ENCODE measurements at regions not wholly inside any gene's neighbourhood (a gene's known extent, or its start where the extent isn't known, plus 50 kb on each side); places are given as distances from the start of the nearest gene placed in this dataset.
"Not testable (repeated sequence)": the region's sequence is repeated elsewhere in the genome, so short reads cannot be mapped to it uniquely, and the experiment has no call there.

DNA sequence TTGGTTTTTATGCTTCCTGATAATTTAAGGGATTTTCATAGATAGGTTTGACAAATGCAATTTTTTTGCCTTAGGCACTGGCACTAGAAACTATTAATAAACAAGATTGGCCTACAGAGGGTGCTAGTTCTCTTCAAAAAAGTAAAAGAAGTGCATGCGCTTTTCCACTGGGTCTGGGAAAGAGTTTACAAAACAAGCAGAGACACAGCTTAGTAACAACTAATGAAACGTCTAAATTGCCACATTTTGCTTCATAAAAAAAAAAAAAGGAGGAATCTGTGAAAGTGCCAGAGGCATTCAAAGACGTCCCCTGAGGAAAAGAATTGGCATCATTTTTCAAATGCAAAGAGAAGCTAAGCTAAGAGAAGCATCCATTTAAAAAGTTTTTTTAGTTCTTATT, 58.3 kb upstream of the EEA1 start:
- no peak for DNase-seq (ENCODE audit: low read depth in 1 of 2, low spot score in 1 of 2)

DNA sequence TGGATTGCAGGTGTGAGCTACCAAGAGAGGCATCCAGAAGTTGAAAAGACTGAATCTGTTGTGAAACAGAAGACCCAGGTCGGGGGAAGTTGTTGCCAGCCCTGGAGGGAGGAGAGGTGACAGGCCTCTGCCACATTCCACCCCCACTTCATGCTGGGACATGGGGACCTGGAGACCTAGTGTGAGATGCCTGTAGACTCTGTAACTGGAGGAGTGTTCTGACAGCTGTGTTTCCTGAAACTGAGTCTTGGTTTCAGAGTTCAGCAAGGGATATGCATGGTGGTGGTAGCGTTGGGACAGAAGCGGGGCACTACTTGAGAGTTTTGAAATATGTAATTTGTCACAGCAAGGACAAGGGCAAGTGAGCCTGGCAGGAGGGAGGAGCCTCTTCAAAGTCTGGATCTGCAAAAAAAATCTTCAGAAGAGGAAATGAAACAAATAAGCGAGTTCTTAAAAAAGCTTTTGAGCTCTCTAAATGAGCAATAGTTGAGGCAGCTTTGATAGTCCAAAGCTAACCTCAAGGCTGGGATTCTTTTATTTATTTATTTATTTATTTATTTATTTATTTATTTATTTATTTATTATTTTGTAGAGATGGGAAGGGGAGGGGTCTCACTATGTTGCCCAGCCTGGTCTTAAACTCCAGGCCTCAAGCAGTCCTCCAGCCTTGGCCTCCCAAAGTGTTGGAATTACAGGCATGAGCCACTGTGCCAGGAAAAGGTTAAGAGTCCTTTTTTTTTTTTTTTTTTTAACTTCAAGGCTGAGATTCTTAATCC, 58.9 kb upstream of the EEA1 start:
- no peak for DNase-seq (ENCODE audit: low read depth in 1 of 2, low spot score in 1 of 2)

DNA sequence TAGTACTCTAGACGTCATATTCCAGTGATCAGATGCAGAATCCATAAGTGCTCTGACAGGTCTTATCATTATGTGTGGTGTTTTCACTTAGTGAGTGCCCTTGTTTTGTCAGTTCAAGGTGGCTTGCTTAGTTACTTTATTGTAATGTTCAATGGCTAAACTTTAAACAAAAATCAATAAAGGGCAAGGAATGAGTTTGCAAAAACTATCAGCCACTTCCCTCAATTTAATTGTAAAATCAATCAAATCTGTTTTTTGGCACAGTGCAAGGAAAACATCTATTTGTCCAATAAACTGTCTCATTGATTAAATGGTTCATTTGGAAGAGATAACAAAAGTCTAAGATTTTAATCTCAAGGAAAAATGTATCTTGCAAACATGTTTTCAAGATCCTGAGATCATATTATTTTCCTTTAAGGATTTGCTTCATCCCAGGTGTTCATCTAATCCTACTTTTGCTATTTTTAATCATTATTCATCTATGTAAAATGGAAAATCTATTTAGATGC, 59.6 kb upstream of the EEA1 start:
- DNase-seq (ENCODE audit: low read depth in 1 of 2, low spot score in 1 of 2), result no peak

DNA sequence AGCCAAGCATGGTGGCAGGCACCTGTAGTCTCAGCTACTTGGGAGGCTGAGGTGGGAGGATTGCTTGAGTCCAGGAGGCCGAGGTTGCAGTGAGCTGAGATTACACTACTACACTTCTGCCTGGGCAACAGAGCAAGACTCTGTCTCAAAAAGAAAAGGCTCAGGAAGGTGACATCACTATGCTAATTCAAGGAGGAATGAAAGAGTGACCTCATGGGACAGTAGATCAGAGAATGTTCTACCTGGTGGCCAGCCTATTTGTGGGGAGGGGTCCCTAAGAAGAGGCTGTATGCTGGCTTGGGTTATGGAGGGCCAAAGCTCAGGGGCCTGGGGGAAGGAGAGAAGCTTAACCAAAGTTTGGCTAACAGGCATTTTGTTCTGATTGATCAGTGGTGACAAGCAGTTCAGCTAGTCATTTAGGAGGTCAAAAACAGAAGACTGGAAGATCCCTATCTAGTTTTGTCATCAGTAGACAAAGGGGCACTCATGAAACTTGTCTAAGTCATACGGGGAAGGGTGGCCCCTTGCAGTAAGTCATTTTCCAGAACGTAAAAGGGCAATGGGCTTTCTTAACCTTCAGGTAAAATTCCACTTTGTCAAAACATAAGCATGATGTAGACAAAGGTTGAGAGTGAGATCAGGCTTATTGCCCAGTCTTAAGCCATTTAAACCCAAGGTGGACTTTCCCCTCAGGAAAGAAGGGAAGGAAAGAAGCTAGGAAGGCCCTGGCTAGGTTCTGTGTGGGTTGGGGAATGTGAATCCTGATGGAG, 60.8 kb upstream of the EEA1 start:
- DNase-seq (ENCODE audit: low read depth in 1 of 2, low spot score in 1 of 2), result no peak

DNA sequence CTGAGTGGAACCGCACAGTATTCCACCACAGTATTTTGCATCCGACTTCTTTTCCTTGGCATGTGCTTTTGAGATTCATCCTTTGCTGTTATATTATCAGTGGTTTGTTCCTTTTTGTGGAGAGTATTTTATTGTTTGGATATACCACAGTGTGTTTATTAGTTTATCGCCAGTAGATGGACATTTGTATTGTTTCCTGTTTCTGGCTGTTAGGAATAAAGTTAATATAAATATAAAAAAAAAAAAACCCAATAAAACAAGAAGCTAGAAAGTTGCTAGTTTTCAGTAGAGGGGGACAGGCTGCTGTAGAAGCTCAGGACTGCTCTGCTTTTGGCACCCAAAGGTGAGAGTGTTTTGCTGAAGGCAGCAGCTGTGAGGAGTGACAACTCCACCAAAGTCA, 62.0 kb upstream of the EEA1 start:
- no peak for DNase-seq (ENCODE audit: low read depth in 1 of 2, low spot score in 1 of 2)

DNA sequence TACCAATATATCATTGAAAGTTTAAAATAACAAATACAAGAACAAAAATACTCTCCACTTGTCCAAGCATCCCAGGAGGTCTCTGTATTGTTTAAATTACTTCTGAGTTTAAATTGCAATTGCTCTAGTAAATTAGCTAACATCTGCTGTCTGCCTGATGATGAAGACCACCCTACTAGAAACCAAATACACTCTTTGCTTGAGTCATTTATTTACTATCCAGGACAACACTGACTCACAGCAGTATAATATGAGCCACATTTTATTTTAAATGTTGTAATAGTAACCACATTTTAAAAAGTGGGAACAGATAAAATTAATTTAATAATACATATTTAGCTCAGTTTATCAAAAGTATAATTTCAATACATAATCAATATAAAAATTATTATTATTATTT, 62.9 kb upstream of the EEA1 start:
- DNase-seq (ENCODE audit: low read depth in 1 of 2, low spot score in 1 of 2), result no peak

DNA sequence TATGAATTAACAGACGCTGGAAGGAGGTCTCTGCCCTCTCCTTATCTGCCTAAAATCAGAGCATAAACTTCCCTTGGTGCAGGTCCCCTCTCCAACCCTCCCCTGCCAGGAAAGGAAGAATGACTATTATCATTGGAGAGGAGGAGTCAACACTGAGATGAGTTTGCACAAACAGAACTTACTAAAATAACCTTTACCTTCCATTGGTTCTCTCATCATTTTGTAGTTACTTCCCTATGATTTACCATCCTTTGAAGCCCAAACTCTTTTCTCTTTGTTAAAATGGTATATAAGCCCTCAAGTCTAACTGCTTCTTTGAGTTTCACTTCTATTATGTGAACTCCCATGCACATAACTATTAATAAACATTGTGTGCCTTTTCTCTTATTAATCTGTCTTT, 64.2 kb upstream of the EEA1 start:
- DNase-seq (ENCODE audit: low read depth in 1 of 2, low spot score in 1 of 2), result no peak

DNA sequence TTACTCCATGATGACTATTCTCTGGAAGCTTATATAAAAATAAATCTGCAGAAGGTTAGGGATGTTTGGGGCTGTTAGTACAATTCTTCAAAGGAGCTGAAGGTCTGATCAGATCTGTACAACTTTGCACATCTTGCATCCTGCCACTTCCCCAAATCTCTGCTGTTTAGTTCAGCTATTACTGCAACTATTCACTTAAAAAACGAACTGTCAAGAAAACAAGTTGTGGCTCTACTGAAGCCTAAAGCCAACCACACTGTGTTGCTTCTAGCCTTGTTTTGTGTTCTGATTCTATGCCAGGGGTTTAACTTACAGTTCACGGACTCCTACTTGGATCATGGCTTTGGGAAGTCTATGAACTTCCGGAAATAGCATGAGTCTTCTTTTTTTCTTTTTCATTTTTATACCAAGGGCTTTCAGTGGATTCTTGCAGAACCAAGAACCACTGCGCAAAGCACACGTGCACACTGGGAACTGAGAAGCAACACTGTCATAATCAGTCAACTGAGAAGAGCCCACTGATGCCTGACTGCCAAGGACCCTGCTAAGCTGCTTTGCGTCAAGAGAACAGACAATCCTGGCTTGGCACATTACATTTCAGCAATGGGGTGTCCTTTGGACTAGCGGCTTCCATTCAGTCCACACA, 66.3 kb upstream of the EEA1 start:
- no peak for DNase-seq (ENCODE audit: low read depth in 1 of 2, low spot score in 1 of 2)

DNA sequence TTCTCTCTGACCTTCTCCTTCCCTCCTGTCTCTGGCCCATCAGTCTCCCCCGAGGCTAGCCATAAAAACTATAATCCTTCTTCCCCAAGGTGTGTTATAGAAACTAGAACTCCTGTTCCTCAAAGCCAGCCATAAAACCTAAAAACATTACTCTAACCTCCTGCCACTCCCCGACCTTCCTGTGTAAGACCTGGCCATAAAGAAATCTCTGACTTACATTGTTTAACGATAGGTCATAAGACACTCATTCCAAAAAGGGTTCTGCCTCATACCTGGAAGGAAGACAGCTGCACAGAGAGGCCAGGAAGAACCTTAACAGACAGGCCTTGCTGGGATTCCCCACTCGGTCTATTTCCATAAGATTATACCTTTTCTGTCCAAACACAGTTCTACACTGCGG, 70.9 kb upstream of the EEA1 start:
- DNase-seq (ENCODE audit: low read depth in 1 of 2, low spot score in 1 of 2), result no peak

DNA sequence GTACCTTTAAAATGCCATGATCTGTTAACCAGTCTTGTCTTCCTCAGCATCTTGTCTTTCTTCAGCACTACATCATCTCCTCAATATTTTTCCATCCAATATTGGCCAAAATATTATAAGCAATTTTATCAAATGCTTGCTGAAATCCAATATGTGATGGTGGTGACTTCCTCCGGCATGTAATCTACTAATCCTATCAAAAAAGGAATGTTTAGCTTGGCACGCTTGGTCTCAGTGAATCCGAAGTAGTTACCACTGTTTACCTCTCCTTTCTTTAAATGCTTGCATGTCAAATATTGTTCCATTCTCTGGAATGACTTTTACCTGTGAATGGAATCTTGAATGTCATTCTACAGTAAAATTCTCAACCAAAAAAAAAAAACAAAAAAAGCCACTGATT, 72.3 kb upstream of the EEA1 start:
- no peak for DNase-seq (ENCODE audit: low read depth in 1 of 2, low spot score in 1 of 2)

DNA sequence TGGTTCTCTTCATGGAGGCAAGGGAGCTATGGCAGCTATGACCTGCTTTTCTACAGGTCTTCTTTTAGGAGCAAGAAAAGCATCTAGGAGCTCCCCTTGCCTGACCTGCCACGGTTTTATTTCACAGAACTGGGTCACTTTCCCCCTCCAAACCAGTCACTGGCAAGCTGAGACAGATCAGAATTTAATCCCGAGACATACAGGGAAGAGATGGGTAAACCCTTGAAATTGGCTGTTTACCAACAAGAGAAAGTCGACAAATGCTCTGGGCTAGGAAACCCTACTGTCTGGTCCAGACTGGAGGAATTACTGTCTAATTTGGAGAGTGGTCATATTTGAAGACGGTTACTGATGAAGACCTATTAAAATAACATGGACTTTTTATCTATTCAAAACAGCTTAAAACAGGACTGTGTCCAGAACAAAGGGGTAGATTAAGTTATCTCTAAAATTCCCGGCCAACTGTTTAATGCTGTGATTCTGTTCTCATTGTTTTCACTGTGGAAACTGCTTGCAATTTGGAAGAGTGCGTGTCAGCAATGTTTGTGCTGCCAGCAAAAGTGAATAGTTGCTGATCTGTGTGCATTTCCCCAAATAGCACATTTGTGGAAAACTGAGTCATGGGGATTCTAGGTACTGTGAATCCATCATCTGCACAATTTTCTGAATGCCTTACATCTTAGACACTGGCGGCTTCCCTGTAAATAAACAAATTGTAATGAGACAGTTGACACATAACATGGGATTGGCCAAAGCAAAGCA, 73.4 kb upstream of the EEA1 start:
- DNase-seq (ENCODE audit: low read depth in 1 of 2, low spot score in 1 of 2), result no peak

DNA sequence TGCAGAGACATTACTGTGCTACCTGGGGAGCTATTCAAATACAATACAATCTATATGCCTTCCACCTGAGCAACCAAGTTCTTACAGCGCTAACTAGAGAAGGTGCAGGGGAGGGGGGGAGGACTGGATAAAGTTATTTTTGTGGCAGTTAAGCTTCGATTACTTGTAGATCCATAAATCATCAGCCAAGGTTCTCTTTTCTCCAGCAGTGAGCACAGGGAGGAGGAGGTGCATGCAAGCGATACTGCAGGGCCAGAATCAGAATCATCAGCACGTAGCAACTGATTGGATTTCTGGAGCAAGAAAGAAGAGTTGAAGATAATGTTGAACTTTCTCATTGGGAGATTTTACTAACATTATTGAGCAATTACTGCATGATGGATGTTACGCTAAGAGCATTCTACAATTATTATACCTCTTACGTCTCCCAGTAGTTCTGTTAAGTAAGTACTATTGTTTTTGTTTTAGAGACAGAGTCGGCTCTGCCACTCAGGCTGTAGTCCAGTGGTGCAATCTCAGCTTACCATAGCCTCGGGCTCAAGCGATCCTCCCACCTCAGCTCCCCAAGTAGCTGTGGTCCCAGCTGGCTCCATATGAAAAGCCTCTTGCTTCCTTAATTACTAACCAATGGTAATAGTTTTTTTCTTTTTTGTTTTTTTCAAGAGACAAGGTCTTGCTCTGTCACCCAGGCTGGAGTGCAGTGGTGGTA, 74.6 kb upstream of the EEA1 start:
- no peak for DNase-seq (ENCODE audit: low read depth in 1 of 2, low spot score in 1 of 2)

DNA sequence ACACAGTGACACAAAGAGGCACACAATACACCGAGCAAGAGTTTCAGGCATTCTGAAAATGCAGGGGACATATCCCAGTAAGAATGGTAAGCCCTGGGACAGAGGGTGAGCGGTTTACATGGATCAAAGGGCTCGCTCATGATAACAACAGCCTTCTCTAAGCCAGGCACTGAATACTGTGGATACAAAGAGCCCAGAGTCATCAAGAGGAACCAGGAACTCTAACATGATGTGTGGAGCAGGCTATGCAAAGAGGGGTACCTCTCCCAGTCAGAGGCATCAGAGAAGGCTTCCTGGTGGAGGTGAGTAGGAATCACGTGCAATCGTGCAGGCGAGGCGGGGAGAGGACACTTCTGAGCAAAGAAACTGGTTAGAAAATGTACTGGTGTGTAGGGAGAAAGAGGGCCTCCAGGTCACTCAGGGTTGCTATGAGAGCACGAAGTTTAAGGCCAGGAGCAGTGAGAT, 76.9 kb upstream of the EEA1 start:
- DNase-seq (ENCODE audit: low read depth in 1 of 2, low spot score in 1 of 2), result no peak

DNA sequence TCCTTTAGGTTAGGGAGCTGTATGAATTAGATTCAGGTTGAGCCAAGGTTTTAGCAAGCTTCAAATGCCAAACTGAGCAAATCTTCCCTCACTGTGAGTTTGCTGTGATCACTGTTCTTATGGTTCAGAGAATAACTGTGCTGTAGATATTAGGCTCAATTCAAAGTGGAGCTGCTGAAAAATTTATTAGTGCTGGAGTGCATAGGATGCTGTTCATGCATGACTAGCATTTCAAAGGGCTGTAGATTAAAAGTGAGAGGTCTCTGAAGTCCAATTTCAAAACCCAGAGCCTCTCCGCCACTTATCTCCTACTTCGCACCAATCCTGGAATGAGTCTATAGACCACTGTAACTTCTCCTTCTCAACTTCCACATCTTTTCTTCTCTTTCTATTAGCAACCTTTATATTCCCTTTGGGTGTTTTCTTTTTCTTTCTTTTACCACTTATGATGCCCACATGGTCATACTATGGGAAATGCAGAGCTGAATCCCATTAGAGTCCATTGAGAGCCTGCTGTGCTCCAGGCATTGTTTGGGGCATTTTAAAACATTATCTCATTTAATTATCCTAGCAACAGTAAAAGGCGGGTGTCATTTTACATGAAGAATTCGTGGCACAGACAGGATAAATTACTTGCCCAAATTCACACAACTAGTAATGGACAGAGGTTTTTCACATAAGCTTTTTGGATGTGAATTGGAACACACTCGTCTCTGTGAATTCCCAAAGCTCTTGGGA, 77.5 kb upstream of the EEA1 start:
- DNase-seq (ENCODE audit: low read depth in 1 of 2, low spot score in 1 of 2), result no peak

DNA sequence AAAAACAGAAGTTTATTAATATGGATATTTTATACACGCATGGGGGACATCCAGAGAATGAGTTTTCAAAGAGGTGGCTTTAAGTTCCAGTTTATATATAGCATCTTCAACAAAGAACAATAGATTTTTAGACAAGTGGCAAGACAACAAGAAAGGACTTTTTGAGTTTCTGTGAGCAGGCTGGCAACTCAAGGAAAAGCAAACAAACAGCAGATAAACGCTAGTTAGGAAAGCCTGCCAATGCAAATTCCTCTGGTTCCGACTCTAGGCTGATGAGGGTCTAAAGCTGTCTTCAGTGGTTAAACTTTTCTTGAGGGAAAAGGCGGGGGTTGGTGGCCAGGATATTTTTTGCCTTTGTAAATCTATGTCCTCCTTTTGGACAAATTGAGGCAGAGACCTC, 78.4 kb upstream of the EEA1 start:
- no peak for DNase-seq (ENCODE audit: low read depth in 1 of 2, low spot score in 1 of 2)

DNA sequence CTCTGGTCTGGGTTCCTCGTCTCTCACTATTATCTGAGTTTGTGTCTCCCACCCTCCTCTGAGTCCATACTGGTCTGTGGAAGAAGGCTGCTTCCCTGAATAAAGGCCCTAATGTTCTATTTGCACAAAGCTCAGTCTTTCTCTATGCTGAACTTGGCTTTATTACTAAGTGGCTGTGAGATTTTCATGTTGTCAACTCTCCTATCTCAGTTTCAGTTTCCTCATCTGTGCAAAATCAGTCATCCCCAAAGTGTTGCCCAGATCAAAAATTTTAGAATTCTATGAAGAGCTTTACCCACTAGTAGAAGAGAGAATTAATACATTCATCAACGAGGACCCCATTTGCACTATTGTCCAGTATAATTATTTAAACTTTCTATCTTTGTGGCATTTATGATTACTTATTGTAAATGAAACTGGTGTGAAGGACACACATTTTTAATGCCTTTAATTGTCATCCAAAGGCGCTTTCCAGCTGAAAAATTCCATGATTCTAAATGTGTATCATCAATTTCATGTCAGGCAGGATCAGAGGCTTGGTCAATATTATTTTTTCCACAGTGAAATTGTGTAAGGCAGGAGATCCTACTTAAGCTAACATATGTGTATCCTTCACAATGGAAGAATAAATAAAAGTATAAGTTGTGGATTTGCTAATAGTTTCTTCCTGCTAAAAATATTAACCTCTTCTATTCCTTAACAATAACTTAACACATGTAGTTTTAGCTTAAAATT, 79.1 kb upstream of the EEA1 start:
- DNase-seq (ENCODE audit: low read depth in 1 of 2, low spot score in 1 of 2), result no peak

DNA sequence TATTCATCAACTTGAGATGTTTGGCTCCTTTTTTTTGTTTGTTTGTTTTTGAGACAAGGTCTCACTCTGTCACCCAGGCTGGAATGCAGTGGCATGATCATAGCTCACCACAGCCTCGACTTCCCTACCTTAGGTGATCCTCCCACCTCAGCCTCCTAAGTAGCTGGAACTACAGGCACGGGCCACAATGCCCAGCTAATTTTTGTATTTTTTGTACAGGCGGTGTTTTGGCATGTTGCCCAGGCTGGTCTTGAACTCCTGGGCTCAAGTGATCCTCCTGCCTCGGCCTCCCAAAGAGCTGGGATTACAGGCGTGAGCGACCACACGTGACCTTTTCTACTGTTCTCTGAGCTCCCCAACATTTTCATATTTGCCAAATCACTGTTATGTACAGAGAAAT, 79.8 kb upstream of the EEA1 start:
- DNase-seq (ENCODE audit: low read depth in 1 of 2, low spot score in 1 of 2), result not testable (repeated sequence)

DNA sequence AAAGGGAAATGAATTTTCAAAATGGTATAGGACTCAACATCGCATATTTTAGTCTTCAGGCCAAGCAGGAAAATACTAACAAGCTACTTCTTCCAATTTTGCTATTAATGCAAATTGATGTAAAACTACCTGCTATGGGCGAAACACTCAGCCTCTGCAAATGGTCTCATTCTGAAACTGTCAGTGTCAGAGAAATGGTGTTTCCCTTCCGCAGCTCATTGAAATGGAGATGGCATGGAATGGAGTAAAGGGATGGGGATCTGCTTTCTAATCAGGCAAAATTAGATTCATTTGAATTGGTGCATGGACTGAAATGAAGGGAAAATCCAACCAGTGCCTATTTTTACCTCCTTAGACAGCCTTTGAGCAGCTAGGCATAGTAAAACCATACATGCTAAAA, 80.4 kb upstream of the EEA1 start:
- no peak for DNase-seq (ENCODE audit: low read depth in 1 of 2, low spot score in 1 of 2)

DNA sequence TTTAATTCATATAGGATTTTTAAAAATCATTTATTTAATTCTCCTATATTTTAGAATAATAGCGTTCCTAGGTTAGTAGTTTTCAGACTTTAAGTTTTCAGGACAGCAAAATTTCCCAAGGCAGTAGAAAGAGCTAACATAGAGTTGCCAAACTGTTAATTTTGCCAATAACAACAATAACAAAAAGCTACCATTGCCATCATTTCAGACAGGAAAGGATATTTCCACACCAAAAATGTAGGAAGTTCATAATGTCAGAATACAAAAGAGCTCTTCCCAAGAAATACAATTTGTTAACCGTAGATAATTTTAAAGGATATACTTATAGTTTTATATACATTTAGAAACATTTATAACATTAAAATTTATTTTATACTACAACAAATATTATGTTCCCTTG, 81.4 kb upstream of the EEA1 start:
- no peak for DNase-seq (ENCODE audit: low read depth in 1 of 2, low spot score in 1 of 2)
